ENCODE measurements at regions not wholly inside any gene's neighbourhood (a gene's known extent, or its start where the extent isn't known, plus 50 kb on each side); places are given as distances from the start of the nearest gene placed in this dataset.

DNA sequence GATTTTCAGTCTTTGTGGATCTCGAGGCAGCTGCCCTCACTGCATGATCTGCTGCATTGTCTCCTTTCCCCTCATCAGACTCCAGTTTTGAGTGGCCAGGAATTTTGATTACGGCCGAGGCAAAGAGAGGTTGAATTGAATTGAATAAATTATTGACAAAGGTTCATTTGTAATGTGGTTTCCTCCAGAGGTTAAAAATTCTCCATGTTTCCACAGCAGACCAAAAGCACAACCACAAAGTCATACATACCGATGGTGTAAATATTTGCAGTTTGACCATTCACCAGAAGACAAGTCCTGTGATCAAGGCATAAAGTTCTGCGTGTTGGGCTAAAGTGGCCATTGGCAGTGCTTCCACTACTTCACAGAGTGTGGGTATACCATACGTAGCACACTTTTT, 343.8 kb upstream of the MYT1L start:
- DNase-seq: no peak

DNA sequence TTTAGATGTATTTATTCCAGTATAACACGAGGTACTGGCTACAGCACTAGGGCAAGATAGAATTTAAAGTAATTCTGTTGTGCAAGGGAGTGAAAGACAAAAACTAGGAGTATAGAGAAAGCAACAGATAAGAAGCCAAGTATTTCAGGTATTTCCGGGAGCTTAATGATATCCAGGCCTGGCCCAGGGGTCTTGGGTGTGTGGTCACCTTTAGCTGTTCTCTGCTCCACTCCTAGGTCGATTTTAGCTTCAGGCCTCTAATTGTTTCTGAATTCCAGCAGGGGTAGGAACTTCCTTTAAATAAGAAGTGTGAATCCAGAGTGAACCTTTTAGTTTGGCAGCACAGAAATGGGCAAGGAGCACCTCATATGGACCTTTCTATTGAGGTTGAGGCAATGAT, 342.3 kb upstream of the MYT1L start:
- DNase-seq: no peak

- no peak for DNase-seq
These were observed 341.2 kb upstream of the MYT1L start for GRCh38 chr2:2672249-2672648.

- no peak for DNase-seq
These were observed 340.8 kb upstream of the MYT1L start for GRCh38 chr2:2671826-2672225.

DNA sequence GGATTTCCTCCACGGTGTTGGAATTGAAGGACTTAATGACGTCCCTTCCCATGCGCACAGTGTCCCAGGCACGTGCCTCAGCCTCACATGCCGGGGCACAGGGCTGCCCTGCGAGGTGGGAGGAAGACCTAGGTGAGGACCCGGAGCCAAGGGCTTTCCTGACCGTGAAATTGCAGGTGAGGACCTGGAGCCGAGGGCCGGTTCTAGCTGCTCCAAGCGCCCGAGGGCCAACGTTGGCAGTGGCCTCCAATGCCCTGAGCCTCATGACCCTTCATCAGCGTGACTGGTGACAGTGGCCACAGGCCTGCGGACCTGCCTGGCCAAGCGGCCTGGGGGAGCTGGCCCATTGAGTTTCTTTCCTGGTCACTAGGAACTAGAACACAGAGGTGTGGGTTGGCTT, 338.2 kb upstream of the MYT1L start:
- no peak for DNase-seq

GRCh38 chr2:2668681-2669265, 337.7 kb upstream of the MYT1L start:
- no peak for DNase-seq

- no peak for DNase-seq
These were observed 336.6 kb upstream of the MYT1L start for GRCh38 chr2:2667690-2668089.

GRCh38 chr2:2665834-2666133, 334.7 kb upstream of the MYT1L start:
- DNase-seq: no peak

DNA sequence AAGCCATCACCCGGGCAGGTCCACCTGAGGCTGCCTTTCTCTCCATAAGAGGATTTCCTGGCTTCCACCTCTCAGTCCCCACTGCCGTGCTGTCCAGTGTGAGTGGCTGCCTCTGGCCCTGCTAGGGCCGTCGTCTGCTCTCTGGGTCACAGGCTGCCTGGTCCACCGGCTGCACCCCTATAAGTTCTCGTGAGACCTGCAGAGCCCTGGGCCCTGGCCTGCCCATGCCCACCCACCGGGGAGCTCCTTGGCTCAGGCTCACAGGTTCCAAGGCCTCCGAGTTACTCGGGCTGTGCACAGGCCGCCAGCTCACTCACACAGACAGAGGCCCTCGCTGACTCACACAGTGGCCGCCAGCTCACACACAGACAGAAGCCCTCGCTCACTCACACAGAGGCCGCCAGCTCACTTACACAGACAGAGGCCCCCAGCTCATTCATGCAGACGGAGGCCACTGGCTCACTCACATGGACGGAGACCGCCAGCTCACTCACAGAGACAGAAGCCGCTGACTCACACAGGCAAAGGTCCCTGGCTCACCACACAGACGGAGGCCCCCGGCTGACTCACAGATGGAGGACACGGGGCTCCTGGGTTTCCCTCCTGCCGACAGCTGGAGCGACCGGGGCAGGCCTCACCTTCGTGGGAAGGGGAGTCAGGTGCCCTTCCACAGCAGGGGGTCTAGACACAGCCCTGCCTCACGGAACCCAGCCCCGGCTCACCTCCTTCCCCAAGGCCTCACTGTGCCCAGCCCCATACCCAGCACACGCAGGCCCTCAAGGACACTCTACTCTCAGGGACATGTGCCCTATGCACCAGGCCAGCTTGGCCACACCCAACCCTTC, 334.1 kb upstream of the MYT1L start:
- DNase-seq: no peak

DNA sequence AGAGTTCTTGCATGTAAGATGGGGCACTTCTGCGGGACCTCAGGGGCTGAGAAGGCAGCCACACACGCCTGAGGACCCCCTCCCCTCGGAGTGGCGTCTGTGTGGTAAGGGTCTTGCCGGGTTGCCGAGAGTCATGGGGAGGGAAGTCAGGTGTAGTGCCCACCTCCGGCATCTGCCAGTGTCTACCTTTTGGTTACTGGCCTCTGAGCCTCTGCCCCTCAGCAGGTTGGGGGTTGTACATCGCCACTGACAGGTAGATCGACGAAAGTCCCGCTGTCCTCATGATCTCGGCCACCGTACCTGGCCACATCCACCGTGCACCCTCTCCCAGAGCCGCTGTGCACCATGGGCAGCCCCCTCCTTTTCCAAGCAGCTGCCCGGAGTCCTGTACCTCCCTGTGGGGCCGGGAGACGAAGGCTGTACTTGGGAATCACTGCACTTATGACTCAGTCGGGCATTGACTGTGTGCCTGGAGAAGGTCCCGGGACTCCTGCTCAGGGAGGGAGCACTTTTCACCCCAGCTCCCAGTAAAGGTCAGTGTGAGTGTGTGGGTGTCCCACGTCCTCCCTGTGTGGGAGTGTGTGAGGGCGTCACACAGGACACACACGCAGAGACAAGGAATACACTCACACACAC, 332.4 kb upstream of the MYT1L start:
- no peak for DNase-seq

GRCh38 chr2:2662847-2663356, 331.8 kb upstream of the MYT1L start:
- DNase-seq: no peak

DNA sequence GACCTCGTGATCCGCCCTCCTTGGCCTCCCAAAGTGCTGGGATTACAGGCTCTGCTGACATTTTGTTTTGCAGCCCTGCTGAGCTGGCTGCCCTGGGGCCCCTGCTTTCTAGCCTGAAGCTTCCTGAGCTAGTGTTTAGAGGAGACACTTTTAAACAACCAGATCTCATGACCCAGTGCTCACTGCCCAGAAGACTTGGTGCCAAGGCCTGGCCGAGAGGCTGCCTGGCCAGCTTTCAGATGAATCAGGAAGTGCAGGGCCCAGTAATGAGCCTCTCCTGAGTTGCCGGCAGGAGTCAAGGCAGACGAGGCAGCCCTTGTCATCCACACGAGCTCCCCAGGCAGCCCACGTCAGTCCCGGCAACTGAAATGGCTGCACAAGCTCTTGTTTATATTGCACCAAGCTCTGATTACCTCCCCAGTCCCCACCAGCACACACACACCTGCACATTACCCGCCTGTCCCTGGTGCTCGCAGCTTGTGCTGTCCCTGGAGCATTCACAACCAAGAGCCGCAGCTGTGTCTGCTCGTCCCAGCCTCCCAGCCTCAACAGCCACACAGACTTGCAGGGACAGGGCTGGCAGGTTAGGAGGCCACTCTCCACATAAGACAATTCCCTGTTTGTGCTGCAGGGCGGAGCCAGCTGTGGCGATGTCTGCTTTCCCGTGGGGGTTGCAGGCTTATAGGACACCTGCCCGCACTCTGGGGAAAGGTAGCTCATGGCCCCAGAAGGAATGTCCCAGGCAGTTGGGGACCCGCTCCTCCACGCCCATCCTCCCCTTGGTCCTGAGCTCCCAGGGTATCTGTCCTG, 331.2 kb upstream of the MYT1L start:
- DNase-seq: no peak

DNA sequence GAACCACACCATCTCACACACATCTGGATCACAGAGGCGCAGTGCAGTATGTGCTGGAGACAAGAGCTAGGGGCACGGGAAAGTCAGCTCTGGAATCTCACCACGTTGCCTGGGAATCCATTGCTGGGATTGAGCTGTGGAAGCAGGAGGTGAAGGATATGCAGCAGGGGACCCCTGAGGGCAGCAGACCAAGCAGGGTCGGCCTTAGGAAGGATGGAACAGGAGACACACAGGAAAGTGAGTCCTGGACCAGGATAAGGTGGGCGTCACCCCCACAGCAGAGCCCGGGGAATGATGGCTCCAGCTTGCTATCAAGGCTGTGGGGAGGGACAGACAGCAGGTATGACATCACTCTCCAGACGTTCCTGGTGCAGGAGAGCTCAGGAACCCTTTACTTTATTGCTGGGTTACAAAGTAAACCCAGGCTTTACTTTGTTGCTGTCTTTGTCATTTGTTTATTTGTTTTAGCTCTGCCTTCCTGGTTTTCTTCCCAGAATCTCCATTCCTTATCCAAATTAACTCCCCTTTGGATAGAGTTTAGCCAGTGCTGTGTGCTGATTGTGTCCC, 329.8 kb upstream of the MYT1L start:
- DNase-seq: no peak

- no peak for DNase-seq
These were observed 326.3 kb upstream of the MYT1L start for GRCh38 chr2:2657121-2657962.

DNA sequence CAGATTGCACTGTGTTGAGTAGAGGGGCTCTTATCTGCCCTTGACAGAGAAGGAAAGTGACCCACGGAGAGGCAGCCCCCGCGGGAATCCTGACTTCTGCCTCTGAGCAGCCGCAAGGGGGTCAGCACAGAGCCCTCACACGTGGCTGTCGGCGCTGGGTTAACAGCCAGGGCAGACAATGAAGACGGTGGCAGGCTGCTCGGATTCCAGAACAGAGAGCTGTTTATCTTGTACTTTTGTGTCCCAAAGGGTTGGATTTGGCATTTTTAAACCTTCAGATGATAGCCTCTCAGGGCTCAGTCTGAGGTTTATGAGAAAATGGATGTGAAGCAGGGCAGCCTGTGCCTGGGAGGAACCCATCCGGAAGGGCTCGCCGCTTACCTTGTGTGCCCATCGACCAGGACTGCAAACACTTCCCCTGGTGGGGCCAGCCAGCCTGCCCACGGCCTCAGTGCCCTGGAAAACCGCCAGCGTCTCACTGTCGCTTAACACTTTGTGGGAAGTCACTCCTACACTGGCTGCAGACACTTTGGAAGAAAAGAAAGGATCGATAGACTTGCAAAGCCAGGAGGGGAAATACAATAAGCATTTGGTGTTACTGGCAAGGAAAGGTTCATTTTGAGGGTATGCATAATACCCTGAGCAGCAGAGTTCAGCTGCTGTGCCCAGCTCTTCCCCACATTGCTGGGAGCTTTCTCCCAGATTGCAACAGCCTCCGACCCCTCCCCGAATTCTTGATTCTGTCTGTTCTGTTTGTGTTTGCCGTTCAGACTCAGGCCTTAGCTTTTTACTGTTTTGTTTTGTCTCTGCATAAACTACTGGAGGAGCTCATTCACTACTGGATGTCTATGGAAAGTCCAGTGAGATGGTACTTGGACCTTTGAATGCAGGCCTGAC, 325.3 kb upstream of the MYT1L start:
- no peak for DNase-seq

- DNase-seq: no peak
These were observed 324.5 kb upstream of the MYT1L start for GRCh38 chr2:2655453-2656114.

GRCh38 chr2:2653231-2653630, 322.2 kb upstream of the MYT1L start:
- DNase-seq: no peak

DNA sequence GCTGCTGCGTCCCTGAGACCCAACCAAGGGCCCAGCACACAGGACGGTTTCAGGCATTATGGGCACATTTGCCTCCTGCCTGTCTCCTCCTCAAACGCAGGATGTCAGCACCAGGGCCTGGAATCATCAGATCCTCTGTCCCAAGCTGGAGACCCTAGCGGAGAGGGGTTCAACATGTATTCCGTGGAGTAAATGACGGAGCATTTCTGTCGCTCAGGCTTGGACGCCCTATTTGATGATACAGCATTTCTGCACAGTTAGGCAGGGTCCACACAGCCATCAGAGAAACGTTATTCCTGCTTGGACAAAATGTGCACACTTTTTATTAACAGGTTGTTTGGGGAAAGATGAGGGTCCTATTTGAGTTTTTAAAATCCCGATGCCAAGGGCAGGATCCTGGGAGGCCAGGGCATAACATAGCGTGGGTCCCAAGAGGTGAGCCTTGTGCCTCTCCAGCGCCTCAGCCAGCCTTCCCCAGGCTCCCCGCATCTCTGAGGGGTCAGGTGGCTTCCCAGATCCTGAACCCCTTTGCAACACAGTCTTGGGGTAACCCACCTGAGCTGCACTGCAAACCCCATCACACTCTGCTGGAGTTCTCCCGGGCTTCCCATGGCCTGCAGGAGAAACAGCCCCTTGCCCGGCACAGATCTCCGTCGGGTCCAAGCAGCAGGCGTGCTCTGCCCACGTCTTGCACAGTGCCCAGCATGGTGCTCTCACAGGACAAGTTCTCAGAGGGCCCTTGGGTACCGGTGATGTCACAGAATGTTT, 319.7 kb upstream of the MYT1L start:
- no peak for DNase-seq
